A673 (cell line): ENCODE measurements at regions not wholly inside any gene's neighbourhood (a gene's known extent, or its start where the extent isn't known, plus 50 kb on each side); places are given as distances from the start of the nearest gene placed in this dataset.

ENCODE experiments used
- BruUV-seq: library from RNA; stranded (reverse); fragments of 400-500 nt; replicated peaks from 2 replicates; lab custom pipeline; 2021; lab: Mats Ljungman, UMichigan
- CTCF ChIA-PET: fragments of 300-600 bp; sonication (Branson Sonifier 250); formaldehyde crosslinking; loops from one replicate; lab custom pipeline; 2022; ENCODE audit warnings: antibody characterized with exemption; lab: Charles Lee
- POLR2A ChIA-PET: fragments of 300-600 bp; sonication (Branson Sonifier 250); formaldehyde crosslinking; loops from one replicate; lab custom pipeline; 2022; ENCODE audit warnings: antibody characterized with exemption; ENCODE audit not compliant: low non-redundant PET; lab: Charles Lee
- DNase-seq: peaks from one replicate; pipeline ENCODE4 v3.0.0-alpha.2; 2015; ENCODE audit warnings: low spot score
- H3K27ac ChIP-seq: fragments of 200-600 bp; sonication (generic); 2 replicates; pipeline ENCODE4 v1.5.1; 2016; ENCODE audit warnings: mixed run types, low read depth, mild to moderate bottlenecking, mixed read lengths, antibody characterized with exemption, low read length; ENCODE audit not compliant: poor library complexity, severe bottlenecking
- H3K27me3 ChIP-seq: fragments of 200-600 bp; sonication (generic); replicated peaks from 2 replicates; pipeline ENCODE4 v1.6.1; 2017; ENCODE audit warnings: mixed run types, low read depth, mild to moderate bottlenecking, mixed read lengths, antibody characterized with exemption, low read length; ENCODE audit not compliant: insufficient read depth, poor library complexity
- H3K36me3 ChIP-seq: fragments of 200-600 bp; sonication (generic); 2 replicates; pipeline ENCODE4 v1.6.1; 2016; ENCODE audit warnings: mixed run types, mild to moderate bottlenecking, mixed read lengths, antibody characterized with exemption, low read length; ENCODE audit not compliant: insufficient read depth, poor library complexity, severe bottlenecking
- H3K4me1 ChIP-seq: fragments of 200-600 bp; sonication (generic); 2 replicates; pipeline ENCODE4 v1.6.1; 2017; ENCODE audit warnings: mixed run types, mild to moderate bottlenecking, mixed read lengths, antibody characterized with exemption, low read length; ENCODE audit not compliant: insufficient read depth, poor library complexity, severe bottlenecking
- H3K4me3 ChIP-seq: fragments of 200-600 bp; sonication (generic); 2 replicates; pipeline ENCODE4 v1.5.1; 2016; ENCODE audit warnings: low read depth, mixed run types, mild to moderate bottlenecking, mixed read lengths, low read length; ENCODE audit not compliant: poor library complexity, severe bottlenecking
- H3K9me3 ChIP-seq: fragments of 200-600 bp; sonication (generic); 2 replicates; pipeline ENCODE4 v1.6.1; 2016; ENCODE audit warnings: mixed run types, low read depth, mild to moderate bottlenecking, mixed read lengths, antibody characterized with exemption, low read length; ENCODE audit not compliant: poor library complexity, severe bottlenecking
- EZH2 ChIP-seq: fragments of 200-600 bp; sonication (generic); IDR thresholded peaks from 2 replicates; pipeline ENCODE4 v1.6.1; 2017; ENCODE audit warnings: borderline replicate concordance, low read depth, mild to moderate bottlenecking, mixed read lengths, antibody characterized with exemption, low read length; ENCODE audit not compliant: poor library complexity, severe bottlenecking
- intact Hi-C: fragments of 100-400 bp; cut with micrococcal nuclease; formaldehyde crosslinking; loops from one replicate; pipeline ENCODE4 v1.10.0; 2022; ENCODE audit not compliant: unreplicated experiment
- TF ChIP-seq, protein P1 (sequence below): fragments of 300-800, 200-600 bp; sonication (generic); conservative IDR thresholded peaks from 2 replicates; pipeline ENCODE4 v1.5.1; 2017; ENCODE audit warnings: low read depth, mild to moderate bottlenecking, antibody characterized with exemption, low read length, moderate library complexity, mixed read lengths

DNA sequence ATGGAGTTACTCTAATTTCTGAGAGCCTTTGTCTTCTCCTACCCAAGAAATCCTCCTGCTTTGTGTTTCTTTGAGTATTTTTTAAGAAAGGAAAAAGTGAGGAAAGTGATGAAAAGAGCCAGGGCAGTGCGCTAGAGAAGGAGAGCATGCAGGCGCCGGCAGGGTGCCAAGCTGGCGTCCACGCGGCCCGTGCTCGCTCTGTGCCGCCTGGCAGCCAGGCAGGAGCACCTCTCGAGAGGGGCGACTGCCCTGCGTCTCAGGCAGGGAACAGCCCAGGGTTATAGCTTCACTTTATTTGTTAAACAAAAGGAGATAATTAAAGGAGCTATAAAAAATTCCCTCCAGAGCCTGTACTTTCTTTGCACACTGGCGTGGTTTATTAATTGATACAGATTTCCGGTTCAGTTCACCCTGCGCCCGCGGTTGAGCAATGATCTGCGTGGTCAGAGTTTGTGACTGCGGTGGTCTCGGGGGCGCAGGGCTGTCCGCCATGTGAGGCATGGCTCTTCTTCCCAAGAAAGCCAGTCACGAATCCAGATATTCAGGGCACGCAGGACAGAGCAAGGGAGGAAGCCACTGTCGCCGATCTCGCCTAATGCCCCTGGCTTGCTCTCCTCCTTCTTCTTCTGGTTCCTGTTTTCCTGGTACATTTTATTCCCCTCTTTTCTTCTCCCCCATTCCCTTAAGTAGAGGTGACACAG, 110.8 kb upstream of the PAQR3 start:
- intact Hi-C loops = loop anchor here (10.0 kb wide), 1 partner anchor 525 kb away; no protein-coding TSS in a partner anchor
- no peak for DNase-seq
- ChIA-PET POLR2A (no interaction called here), CTCF (no interaction called here)
- H3K4me1 ChIP-seq = no peaks in the 10 kb centered on the region
- no peaks in the 10 kb centered on the region for H3K27me3 ChIP-seq
- H3K9me3 ChIP-seq = no peaks in the 10 kb centered on the region
- no TSS peak for BruUV-seq
- TF ChIP-seq, protein P1, sequence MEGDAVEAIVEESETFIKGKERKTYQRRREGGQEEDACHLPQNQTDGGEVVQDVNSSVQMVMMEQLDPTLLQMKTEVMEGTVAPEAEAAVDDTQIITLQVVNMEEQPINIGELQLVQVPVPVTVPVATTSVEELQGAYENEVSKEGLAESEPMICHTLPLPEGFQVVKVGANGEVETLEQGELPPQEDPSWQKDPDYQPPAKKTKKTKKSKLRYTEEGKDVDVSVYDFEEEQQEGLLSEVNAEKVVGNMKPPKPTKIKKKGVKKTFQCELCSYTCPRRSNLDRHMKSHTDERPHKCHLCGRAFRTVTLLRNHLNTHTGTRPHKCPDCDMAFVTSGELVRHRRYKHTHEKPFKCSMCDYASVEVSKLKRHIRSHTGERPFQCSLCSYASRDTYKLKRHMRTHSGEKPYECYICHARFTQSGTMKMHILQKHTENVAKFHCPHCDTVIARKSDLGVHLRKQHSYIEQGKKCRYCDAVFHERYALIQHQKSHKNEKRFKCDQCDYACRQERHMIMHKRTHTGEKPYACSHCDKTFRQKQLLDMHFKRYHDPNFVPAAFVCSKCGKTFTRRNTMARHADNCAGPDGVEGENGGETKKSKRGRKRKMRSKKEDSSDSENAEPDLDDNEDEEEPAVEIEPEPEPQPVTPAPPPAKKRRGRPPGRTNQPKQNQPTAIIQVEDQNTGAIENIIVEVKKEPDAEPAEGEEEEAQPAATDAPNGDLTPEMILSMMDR = no peak
- TF ChIP-seq EZH2 = no peak
- no peak overlapping the region for H3K4me3 ChIP-seq
- H3K27ac ChIP-seq = no peak overlapping the region
- H3K36me3 ChIP-seq = no peaks in the 10 kb centered on the region

DNA sequence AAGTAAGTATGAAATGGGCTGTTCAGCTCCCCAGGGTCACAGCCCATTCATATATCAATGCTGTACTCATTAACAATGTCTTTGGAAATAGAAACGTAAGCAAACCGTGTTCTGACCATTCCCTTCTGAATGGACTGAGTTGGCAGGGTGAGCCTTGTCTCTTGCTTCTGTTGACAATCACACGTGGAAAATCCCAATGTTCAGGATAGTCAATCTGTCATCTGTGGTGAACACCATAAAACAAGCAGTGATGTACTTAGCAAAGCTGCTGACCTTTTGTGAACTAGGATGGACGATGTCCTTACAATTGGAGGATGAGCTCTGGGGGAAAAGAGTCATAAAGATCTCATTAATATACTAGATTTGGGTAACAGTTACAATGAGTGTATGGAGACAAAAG, 109.6 kb upstream of the PAQR3 start:
- TF ChIP-seq EZH2 = no peak
- TF ChIP-seq, protein P1 = no peak
- H3K36me3 ChIP-seq = no peaks in the 10 kb centered on the region
- BruUV-seq = no TSS peak
- no peak for DNase-seq
- no peak overlapping the region for H3K27ac ChIP-seq
- H3K4me1 ChIP-seq = no peaks in the 10 kb centered on the region
- no peaks in the 10 kb centered on the region for H3K9me3 ChIP-seq
- ChIA-PET POLR2A (no interaction called here), CTCF (no interaction called here)
- no peak overlapping the region for H3K4me3 ChIP-seq
- intact Hi-C loops = loop anchor here (10.0 kb wide), 1 partner anchor 526 kb away; no protein-coding TSS in a partner anchor
- no peaks in the 10 kb centered on the region for H3K27me3 ChIP-seq

- no TSS peak for BruUV-seq
- Histone ChIP-seq H3K4me3 (no peak overlapping the region), H3K36me3 (no peaks in the 10 kb centered on the region), H3K4me1 (no peaks in the 10 kb centered on the region), H3K27ac (no peak overlapping the region), H3K27me3 (no peaks in the 10 kb centered on the region), H3K9me3 (no peaks in the 10 kb centered on the region)
- intact Hi-C loops = loop anchor here (10.0 kb wide), 1 partner anchor 527 kb away; no protein-coding TSS in a partner anchor
- no peak for TF ChIP-seq EZH2
- TF ChIP-seq, protein P1 = no peak
- CTCF ChIA-PET = no interaction called here
- POLR2A ChIA-PET = no interaction called here
- no peak for DNase-seq
Observed at GRCh38 chr4:79047316-79047715, 108.1 kb upstream of the PAQR3 start.
